SHP77 (cell line): ENCODE measurements at regions not wholly inside any gene's neighbourhood (a gene's known extent, or its start where the extent isn't known, plus 50 kb on each side); places are given as distances from the start of the nearest gene placed in this dataset.
"Not testable (repeated sequence)": the region's sequence is repeated elsewhere in the genome, so short reads cannot be mapped to it uniquely, and the experiment has no call there.

Experiments
- DNase-seq, 2 experiments: peaks; one replicate each; lab custom pipeline; 2025; lab: John Stamatoyannopoulos, UW

- not testable (repeated sequence) for DNase-seq
Measured at GRCh38 chr9:79089851-79090250, 481.9 kb upstream of the TLE4 start.

DNA sequence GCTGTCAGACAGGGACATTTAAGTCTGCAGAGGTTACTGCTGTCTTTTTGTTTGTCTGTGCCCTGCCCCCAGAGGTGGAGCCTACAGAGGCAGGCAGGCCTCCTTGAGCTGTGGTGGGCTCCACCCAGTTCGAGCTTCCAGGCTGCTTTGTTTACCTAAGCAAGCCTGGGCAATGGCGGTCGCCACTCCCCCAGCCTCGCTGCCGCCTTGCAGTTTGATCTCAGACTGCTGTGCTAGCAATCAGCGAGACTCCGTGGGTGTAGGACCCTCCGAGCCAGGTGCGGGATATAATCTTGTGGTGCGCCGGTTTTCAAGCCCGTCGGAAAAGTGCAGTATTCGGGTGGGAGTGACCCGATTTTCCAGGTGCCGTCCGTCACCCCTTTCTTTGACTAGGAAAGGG lies 468.5 kb upstream of the TLE4 start:
- DNase-seq = not testable (repeated sequence)

DNA sequence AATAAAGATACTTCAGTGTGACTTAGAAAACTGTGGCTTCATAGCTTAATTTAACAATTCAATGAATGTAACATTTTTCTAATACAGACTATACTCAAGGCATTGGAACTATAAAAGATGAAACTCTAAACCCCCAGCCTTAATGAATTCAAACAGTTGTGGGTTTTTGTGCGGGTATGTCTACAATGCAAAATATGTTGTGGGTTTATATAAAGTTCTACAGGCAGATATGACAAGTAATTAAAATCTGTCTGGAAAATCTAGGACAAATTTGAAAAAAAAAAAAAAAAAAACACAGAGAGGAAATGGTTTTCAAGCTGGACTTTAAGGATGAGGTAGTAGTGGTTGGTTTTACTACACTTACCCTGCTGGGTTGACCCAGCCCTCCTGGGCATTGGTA lies 467.5 kb upstream of the TLE4 start:
- DNase-seq = no peak

DNA sequence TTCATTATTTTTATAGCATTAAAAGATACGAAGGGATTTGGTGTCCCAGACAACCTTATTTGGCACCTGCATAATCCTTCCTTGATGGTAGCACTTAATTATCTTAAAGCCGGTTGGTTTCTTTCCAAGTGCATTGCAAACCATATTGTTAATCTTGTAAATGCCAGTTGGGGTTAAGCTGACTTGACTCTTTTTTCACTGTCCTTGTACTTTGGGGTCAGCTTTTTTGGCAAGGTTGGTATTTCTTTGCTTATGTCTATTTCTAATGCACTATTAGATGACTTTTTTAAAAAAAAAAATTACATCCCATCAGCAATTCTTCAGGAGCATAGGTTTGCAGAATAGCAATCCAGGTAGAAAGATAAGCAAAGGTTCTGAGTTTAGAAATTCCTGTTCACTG lies 466.8 kb upstream of the TLE4 start:
- no peak for DNase-seq

DNA sequence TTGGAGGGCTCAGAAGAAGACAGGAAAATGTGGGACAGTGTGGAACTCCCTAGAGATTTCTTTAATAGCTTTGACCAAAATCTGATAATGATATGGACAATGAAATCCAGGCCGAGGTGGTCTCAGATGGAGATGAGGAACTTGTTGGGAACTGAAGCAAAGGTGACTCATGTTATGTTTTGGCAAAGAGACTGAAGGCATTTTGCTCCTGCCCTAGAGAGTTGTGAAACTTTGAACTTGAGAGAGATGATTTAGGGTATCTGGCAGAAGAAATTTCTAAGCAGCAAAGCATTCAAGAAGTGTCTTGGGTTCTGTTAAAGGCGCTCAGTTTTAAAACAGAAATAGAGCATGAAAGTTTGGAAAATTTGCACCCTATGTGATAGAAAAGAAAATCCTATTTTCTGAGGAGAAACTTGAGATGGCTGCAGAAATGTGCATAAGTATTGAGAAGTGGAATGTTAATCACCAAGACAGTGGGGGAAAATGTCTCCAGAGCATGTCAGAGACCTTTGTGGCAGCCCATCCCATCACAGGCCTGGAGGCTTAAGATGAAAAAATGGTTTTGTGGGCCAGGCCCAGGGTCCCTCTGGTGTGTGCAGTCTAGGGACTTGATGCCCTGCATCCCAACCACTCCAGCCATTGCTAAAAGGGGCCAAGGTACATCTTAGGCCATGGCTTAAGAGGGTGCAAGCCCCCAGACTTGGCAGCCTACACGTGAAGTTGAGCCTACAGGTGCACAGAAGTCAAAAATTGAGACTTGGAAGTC lies 463.7 kb upstream of the TLE4 start:
- no peak for DNase-seq

DNA sequence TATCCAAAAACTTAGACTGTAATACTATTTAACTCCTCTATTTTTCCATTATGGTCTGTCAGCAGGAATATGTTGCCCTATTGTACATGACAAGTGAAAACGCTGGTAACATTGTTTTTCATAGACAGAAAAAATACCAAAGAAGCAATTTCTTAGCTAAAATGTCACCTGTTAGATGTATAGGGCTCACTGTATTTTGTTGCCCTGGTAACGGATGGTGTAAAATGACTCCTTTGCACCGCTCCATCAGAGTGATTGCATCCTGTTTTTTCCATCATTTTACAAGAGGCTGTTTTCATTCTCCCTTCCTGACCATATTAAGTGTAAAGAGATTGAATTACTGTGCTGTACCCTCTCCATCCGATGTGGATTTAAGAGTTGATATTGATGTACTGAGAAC lies 460.1 kb upstream of the TLE4 start:
- DNase-seq = no peak

- no peak for DNase-seq
Measured at GRCh38 chr9:79115176-79115575, 456.6 kb upstream of the TLE4 start.

- no peak for DNase-seq
Measured at GRCh38 chr9:79116041-79116440, 455.7 kb upstream of the TLE4 start.

DNA sequence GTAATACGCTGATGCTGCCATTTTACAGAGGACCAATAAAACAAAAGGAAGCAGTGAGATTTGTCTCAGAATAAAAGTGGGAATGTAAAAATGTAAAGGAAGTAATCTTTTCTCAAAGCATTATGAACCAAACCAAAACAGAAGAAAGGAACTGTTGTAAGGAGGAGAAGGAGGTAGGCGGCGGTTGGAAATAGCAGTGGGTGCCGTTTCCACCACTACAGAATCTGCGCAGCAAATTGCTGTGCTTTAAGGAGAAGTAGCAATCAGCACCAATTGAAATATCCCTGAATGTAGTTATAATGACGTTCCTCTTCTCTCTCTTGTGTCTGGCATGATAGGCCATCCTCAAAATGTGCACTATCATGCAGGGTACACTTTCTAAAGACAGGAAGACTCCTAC lies 455.1 kb upstream of the TLE4 start:
- no peak for DNase-seq

DNA sequence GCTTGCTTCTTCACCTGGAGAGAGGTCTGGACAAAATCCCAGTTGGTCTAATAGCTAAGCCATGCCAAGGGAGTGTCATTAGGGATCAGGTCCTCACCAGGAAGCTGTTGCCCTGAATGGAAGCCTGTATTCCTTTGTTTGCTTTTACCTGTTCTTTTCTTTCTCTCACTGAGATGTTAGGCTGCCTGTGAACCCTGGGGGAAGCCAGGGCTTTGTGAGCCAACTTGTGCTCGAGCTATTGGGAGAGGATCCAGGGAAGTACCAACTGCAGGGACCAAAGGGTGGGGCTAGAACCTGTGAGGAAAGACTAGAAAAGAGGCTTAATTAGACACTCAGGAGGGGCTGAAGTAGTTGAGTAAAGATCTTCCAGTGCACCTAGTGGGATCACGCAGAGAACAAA lies 451.2 kb upstream of the TLE4 start:
- no peak for DNase-seq

- no peak for DNase-seq
Measured at GRCh38 chr9:79120941-79121340, 450.8 kb upstream of the TLE4 start.

DNA sequence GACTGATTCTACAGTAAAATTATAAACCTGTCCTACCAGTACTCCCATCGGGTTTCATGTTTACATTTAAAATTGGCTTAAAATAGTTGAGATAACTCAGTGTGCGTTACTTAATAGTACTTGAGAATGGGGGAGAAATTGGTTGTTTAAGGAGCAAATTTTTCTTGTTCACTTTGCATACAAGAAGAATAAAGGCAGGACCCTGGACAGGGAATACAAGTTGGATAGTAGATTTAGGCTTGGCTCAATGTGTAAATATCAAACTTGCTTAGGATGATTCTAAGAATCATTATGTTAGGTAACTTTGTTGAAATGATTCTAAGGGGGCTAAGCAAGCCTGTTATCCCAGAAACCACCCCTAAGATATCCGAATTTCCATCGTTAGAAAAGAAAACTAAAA lies 448.4 kb upstream of the TLE4 start:
- no peak for DNase-seq

- no peak for DNase-seq
Measured at GRCh38 chr9:79127661-79128060, 444.1 kb upstream of the TLE4 start.

DNA sequence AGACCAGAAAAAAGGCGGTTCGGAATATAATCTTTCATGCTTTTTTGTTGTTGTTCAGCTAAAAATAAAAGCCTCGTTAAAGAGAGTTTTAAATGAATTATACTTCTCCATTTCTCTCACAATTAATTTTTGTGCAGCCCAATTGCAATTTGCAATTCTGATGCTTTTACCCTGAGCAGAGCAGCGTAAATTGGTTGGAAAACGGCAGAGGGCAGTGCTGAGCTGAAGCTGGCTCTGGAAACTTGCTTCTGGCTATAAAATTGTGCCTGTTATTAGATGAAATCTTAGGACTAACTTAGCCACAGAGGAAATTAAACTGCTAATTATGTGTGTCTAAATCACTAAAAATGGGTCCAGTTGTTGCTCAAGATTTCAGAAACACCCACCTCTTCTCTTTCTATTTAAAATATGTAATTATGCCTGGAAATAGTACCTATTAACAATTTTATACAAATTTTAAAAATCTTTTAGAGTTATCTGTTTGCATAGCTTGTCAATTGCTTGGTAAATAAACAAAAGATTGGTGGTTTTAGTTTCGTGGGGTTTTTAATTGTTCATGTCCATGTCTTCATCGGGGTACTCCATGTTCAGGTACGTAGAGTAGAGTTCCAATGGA lies 441.8 kb upstream of the TLE4 start:
- DNase-seq = peak in 1 of 2 experiments; percentile 1

GRCh38 chr9:79131246-79131774 lies 440.5 kb upstream of the TLE4 start:
- no peak for DNase-seq

DNA sequence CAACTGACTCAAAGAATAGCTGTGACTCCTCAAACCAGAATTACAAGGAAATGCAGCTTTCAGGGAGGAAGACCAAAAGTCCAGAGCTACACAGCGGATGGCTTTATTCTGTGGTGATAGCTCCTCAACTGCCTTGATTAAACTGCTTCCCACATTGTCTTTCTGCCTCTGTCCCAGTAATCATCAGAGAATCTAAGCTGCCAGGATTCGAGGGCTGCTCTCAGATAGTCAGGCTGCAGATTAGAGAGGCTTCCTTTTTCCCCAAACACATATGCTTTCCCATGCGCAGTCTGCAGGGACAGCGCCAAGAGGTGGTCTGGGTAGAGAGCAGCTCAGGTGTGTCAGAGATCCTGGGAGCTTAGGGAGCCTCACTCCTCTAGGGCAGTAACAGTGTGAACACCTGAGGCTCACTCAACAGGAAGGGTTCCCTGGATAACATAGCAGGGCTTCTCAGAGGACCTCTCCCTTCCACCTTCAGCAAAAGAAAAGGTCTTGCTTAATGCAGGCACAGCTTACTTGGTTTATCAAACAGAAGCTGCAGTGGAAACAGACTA lies 439.9 kb upstream of the TLE4 start:
- no peak for DNase-seq

GRCh38 chr9:79134654-79135053 lies 437.1 kb upstream of the TLE4 start:
- DNase-seq = no peak

DNA sequence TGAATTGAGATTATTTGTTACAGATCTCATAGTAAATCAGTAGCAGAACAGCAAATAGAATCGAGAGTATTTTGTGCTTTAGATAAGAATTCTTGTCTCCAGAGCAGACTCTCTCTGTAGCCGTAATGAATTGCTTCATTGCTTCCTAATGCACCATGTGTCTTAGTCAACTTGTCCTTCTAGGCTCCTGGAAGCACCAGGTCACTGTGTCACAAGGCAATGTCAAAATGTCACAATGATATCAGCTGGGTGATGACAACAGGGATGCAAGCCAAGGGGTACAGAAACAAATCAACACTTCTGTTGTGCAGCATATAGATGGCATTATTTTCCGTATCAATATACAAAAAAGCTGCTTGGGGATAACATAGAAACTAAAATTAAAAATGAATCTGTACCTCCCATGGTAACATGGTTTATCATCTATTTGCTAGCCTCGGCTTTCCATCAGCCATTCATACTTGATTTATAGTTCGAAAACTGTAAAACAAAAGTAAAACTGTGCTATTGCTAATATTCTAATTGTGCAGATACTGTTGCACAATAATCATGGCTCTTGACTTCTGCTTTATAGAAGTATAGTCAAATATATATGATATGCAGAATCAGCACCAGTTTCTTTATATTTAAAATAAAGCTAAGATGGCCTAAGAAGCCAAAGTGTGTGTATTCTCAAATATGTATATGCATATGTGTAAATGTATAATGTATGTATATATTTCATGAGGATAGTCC lies 435.9 kb upstream of the TLE4 start:
- DNase-seq = no peak

GRCh38 chr9:79140751-79141150 lies 431.0 kb upstream of the TLE4 start:
- no peak for DNase-seq

DNA sequence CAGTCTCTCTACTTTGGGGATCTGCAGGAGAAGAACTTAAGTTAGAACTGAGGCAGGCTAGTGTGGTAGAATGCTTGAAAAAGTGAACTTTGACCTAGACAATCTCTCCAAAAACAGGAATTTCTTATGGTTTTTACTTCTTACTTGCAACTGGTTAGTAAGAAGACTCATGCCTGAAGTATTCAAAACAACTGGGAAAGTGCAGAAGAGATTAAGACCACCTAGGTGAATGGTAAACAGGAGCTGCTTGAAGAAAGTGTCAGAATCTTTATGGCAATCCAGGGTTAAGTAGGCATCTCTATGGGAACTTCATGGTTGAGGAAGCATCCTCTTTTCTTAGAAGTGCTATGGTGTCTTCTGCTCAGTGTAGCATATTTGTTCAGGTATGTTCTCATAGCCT lies 428.6 kb upstream of the TLE4 start:
- DNase-seq = no peak

DNA sequence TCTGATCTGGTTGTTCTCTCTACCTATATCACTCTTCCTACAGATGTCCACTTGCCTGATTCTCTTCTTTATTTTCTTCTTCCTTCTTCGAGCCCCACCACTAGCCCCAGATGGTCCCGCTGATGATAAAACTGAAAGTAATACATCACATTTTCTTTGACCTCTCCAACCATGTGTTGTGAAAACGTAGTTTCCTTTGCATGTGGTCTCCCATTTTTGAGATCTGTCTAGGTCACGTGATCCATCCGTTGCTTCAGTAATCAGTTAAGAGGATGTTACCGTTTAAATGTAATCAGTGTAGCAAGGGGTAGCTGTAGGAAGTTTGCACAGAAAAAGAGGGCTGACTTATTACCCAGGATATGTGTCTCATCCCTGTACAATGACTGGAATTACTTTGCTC lies 426.3 kb upstream of the TLE4 start:
- no peak for DNase-seq

DNA sequence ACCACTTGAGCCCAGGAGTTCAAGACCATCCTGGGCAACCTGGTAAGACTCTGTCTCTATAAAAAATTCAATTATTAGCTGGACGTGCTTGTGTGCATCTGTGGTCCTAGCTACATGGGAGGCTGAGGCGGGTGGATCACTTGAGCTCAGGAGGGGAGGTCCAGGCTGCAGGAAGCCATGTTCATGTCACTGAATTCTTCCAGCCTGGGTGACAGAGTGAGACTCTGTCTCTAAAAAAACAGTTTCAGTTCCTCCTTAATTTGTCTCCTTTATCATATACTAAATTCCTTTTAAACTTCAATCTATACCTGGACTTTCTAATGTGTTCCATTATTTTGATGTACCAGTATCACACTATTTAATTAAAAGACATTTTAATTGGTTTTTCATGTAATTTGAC lies 422.2 kb upstream of the TLE4 start:
- no peak for DNase-seq

DNA sequence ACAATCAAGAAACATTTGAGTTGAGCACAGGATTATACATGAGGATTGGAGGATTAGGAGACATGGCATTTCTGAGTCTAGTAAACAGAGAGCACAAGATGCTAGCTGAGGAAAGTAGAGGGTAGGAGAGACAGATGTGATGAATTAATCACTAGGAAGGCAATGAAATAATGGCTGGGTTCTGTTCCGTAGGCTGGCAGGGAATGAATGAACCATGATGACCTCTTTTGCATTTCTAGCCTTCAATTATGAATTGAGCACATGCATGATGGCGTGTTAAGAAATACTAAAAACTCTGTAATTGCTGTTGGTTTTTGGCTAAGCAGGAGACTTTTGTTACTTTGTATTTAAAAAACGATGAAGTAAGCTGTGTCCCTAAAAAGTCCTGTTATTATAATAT lies 420.0 kb upstream of the TLE4 start:
- DNase-seq = no peak
